BE2C (cell line): ENCODE measurements at regions not wholly inside any gene's neighbourhood (a gene's known extent, or its start where the extent isn't known, plus 50 kb on each side); places are given as distances from the start of the nearest gene placed in this dataset.

Experiments
- DNase-seq: peaks from one replicate; pipeline ENCODE4 v3.0.0-alpha.2; 2020
- H3K27me3 ChIP-seq: fragments of 250-450 bp; sonication (Bioruptor Pico); 2 replicates; pipeline ENCODE4 v1.5.1; 2020; ENCODE audit warnings: mild to moderate bottlenecking
- H3K36me3 ChIP-seq: fragments of 250-450 bp; sonication (Bioruptor Pico); 2 replicates; pipeline ENCODE4 v1.5.1; 2020; ENCODE audit warnings: mild to moderate bottlenecking
- H3K4me1 ChIP-seq: fragments of 250-450 bp; sonication (Bioruptor Pico); 2 replicates; pipeline ENCODE4 v1.5.1; 2020
- H3K4me3 ChIP-seq: 2 replicates; pipeline ENCODE4 v1.5.1; 2011; ENCODE audit warnings: low read depth, low read length
- H3K9me3 ChIP-seq: fragments of 250-450 bp; sonication (Bioruptor Pico); 2 replicates; pipeline ENCODE4 v1.5.1; 2020
- TF ChIP-seq, protein P1 (sequence below): IDR thresholded peaks from 2 replicates; pipeline ENCODE4 v1.5.1; 2012; ENCODE audit warnings: mild to moderate bottlenecking, low read depth, low read length

DNA sequence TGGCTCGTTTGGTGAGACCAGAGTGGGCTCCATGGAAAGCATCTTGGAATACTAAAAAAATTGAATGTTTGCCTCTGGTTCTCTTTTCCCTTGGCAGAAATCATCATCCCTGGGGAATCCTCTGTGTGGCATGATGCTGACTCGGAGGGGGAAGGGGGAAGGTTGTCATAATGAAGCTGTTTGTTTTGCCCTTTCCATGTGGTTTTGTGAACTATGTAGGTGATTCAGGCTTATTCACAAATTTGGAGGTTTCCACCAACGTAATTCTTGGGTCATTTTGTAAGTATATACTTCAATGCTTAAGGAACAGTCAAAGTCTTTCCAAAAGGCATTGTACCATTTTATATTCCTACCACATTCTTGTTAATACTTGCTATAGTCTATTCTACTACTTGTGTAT lies 754.0 kb upstream of the FAT3 start:
- no peak overlapping the region for H3K4me3 ChIP-seq
- H3K36me3 ChIP-seq, result no peaks in the 10 kb centered on the region
- TF ChIP-seq, protein P1, sequence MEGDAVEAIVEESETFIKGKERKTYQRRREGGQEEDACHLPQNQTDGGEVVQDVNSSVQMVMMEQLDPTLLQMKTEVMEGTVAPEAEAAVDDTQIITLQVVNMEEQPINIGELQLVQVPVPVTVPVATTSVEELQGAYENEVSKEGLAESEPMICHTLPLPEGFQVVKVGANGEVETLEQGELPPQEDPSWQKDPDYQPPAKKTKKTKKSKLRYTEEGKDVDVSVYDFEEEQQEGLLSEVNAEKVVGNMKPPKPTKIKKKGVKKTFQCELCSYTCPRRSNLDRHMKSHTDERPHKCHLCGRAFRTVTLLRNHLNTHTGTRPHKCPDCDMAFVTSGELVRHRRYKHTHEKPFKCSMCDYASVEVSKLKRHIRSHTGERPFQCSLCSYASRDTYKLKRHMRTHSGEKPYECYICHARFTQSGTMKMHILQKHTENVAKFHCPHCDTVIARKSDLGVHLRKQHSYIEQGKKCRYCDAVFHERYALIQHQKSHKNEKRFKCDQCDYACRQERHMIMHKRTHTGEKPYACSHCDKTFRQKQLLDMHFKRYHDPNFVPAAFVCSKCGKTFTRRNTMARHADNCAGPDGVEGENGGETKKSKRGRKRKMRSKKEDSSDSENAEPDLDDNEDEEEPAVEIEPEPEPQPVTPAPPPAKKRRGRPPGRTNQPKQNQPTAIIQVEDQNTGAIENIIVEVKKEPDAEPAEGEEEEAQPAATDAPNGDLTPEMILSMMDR, result no peak
- H3K27me3 ChIP-seq, result no peaks in the 10 kb centered on the region
- no peaks in the 10 kb centered on the region for H3K9me3 ChIP-seq
- H3K4me1 ChIP-seq, result no peaks in the 10 kb centered on the region
- DNase-seq, result no peak

DNA sequence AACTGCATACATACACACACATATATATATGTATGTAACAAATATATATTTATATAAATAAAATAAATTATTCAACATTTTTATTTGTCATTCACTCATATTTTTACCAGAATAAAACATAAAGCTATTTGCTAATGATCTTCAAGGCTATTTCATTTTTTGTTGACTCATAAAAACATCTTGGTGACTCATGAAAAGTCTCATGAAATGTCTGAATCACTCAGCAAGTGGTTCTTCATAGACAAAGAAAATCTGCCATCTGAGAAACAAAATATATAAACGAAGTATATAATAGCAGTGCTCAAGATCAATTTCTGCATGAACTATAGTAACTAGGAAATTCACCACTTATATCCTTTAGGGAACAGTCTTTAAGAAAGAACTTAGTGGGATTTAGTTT lies 764.8 kb upstream of the FAT3 start:
- Histone ChIP-seq H3K4me1 (no peaks in the 10 kb centered on the region), H3K9me3 (no peaks in the 10 kb centered on the region), H3K4me3 (no peak overlapping the region), H3K36me3 (no peaks in the 10 kb centered on the region), H3K27me3 (no peaks in the 10 kb centered on the region)
- TF ChIP-seq, protein P1, result no peak
- no peak for DNase-seq

DNA sequence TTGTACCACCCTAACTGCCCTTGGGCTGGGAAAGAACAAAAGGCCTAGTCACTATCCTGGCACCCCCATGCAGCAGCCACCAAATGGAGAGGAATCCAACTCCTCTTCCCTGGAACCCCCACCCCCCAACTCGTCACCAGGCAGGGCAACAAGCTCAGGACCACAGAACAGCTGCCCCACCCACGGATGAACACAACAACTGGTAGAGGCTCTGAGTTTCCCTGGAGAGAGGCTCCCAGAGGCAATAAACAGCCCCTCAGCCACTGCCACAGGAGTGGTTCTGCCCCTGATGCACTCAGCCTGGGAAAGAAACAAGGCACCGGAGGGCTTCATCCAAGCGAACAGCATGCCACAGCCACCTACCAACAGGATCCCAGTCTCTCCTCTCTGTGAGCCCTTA lies 778.4 kb upstream of the FAT3 start:
- no peaks in the 10 kb centered on the region for H3K9me3 ChIP-seq
- H3K4me3 ChIP-seq, result no peak overlapping the region
- H3K4me1 ChIP-seq, result no peaks in the 10 kb centered on the region
- DNase-seq, result no peak
- TF ChIP-seq, protein P1, result no peak
- no peaks in the 10 kb centered on the region for H3K36me3 ChIP-seq
- no peaks in the 10 kb centered on the region for H3K27me3 ChIP-seq

DNA sequence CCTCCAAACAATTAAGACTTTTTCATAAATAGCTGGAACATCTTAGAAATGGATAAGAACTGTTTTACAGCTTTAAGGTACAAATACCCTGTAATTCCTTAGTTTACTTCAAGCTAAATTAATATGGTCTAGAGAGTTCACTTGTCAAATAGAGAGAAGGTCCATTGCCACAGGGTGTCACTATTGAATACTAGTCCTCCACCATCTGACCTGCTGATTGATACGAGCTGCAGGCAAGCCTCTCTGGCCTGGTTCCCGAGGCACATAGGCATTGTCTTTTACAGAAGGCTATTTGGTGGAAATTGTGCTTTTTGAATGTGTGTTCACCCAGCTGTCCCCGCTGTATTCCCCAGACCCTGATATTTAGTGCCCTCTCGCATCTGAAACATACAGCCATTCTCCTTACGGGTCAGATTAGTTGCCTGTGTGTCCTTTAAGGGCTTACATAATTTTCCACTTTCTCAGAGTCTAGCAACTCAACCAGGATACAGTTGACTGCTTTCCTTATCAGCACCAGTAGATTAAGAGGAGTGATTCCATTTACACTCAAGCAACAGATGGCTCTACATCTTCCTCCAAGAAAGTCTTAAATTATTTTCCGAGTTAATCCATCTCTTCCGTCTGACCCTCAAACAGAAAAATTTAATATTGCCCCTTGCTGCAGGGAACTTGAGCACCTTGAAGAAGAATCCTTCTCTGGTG lies 788.8 kb upstream of the FAT3 start:
- Histone ChIP-seq H3K9me3 (no peaks in the 10 kb centered on the region), H3K36me3 (no peaks in the 10 kb centered on the region), H3K4me1 (no peaks in the 10 kb centered on the region), H3K4me3 (no peak overlapping the region), H3K27me3 (no peaks in the 10 kb centered on the region)
- TF ChIP-seq, protein P1, result no peak
- no peak for DNase-seq

DNA sequence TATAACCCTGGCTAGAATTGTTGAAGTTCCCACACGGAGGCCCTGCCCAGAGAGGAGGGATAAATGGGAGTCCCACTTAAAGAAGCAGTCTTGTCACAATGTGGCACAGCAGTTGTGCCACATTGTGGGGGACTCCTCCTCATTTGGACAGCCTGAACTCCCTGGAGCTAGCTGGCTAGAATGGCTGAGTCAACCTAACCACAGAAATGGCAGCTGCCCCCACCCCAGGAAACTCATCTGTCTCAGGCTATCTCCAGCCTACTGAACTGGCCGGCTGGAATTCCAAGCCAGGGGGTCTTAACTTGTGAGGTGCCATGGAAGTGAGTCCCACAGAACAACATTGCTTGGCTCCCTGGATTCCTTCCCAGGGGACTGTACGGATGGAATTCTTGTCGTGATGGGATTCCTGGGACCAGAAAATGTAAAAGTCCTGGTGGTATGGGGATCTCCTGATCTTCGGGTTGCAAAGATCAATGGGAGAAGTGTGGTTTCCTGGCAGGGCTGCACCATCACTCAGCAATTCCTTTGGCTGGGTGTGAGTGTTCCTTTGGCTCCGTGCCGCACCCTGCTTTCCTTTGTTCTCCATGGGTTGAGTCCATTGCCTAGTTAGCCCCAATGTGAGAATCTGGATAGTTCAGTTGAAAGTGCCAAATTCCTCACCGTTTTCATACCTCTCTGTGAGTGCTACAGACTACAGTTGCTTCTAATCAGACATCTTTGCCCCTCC lies 791.2 kb upstream of the FAT3 start:
- no peak overlapping the region for H3K4me3 ChIP-seq
- no peaks in the 10 kb centered on the region for H3K27me3 ChIP-seq
- TF ChIP-seq, protein P1, result no peak
- no peaks in the 10 kb centered on the region for H3K9me3 ChIP-seq
- no peaks in the 10 kb centered on the region for H3K36me3 ChIP-seq
- DNase-seq, result no peak
- H3K4me1 ChIP-seq, result no peaks in the 10 kb centered on the region

DNA sequence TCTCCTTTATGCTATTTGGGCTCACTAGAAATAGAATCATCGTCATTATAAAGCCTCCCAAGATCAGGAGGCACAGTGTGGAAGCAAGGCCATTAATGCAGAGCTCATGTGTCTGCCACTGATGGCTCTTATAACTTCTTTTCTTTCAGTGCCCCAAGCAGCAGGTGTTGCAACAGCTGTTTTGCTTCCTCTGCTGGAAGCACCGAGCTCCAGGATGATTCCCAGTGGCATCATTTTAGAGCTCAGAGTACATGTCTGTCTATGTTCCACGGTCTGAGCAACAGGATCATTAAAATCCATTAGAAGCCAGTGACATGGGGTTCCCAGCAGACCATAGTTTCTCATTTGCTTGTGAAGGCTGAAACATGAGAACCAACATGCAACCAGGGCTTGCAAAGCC lies 803.0 kb upstream of the FAT3 start:
- Histone ChIP-seq H3K27me3 (no peaks in the 10 kb centered on the region), H3K9me3 (no peaks in the 10 kb centered on the region), H3K36me3 (no peaks in the 10 kb centered on the region), H3K4me3 (no peak overlapping the region), H3K4me1 (no peaks in the 10 kb centered on the region; the same call in 1 of the 2 replicates)
- no peak for DNase-seq
- TF ChIP-seq, protein P1, result no peak
